CD1c-positive myeloid dendritic cell (primary cell): ENCODE measurements at regions not wholly inside any gene's neighbourhood (a gene's known extent, or its start where the extent isn't known, plus 50 kb on each side); places are given as distances from the start of the nearest gene placed in this dataset.

Source experiments
- DNase-seq: peaks from one replicate; pipeline ENCODE4 v3.0.0-alpha.2; 2016; ENCODE audit errors: extremely low spot score

- DNase-seq: no peak
Observed at GRCh38 chr6:106918115-106918514, 56.4 kb downstream of the CD24 start.

- no peak for DNase-seq
Observed at GRCh38 chr6:106916891-106917290, 57.6 kb downstream of the CD24 start.

GRCh38 chr6:106913676-106914280 is 60.8 kb downstream of the CD24 start:
- DNase-seq: no peak

GRCh38 chr6:106913111-106913510 is 61.4 kb downstream of the CD24 start:
- no peak for DNase-seq

- no peak for DNase-seq
Observed at GRCh38 chr6:106912091-106912490, 62.4 kb downstream of the CD24 start.

GRCh38 chr6:106910999-106911949 is 63.3 kb downstream of the CD24 start:
- peak; percentile 26 for DNase-seq

- no peak for DNase-seq
Observed at GRCh38 chr6:106908386-106908840, 66.1 kb downstream of the CD24 start.

GRCh38 chr6:106907754-106908153 is 66.8 kb downstream of the CD24 start:
- no peak for DNase-seq

- DNase-seq: no peak
Observed at GRCh38 chr6:106906232-106906631, 68.3 kb downstream of the CD24 start.

GRCh38 chr6:106903299-106903698 is 71.2 kb downstream of the CD24 start:
- no peak for DNase-seq

GRCh38 chr6:106901062-106901461 is 73.5 kb downstream of the CD24 start:
- no peak for DNase-seq

GRCh38 chr6:106899697-106900096 is 74.8 kb downstream of the CD24 start:
- DNase-seq: no peak

GRCh38 chr6:106897580-106897979 is 76.9 kb downstream of the CD24 start:
- DNase-seq: no peak

- no peak for DNase-seq
Observed at GRCh38 chr6:106895703-106896040, 78.9 kb downstream of the CD24 start.

- DNase-seq: no peak
Observed at GRCh38 chr6:106894978-106895702, 79.4 kb downstream of the CD24 start.

GRCh38 chr6:106892186-106892585 is 82.3 kb downstream of the CD24 start:
- no peak for DNase-seq

GRCh38 chr6:106890447-106890846 is 84.1 kb downstream of the CD24 start:
- DNase-seq: no peak

GRCh38 chr6:106889692-106890091 is 84.8 kb downstream of the CD24 start:
- no peak for DNase-seq

- no peak for DNase-seq
Observed at GRCh38 chr6:106886922-106887797, 87.4 kb downstream of the CD24 start.

GRCh38 chr6:106886081-106886843 is 88.3 kb downstream of the CD24 start:
- no peak for DNase-seq

- no peak for DNase-seq
Observed at GRCh38 chr6:106885679-106886078, 88.8 kb downstream of the CD24 start.
